HEK293 (cell line): ENCODE measurements at regions not wholly inside any gene's neighbourhood (a gene's known extent, or its start where the extent isn't known, plus 50 kb on each side); places are given as distances from the start of the nearest gene placed in this dataset.
"Not testable (repeated sequence)": the region's sequence is repeated elsewhere in the genome, so short reads cannot be mapped to it uniquely, and the experiment has no call there.

Experiments
- CTCF ChIA-PET: fragments of 350-600 bp; formaldehyde crosslinking; extraction: SDS; loops from one replicate; lab custom pipeline; 2021; ENCODE audit warnings: antibody characterized with exemption; lab: Yijun Ruan, JAX
- POLR2A ChIA-PET: fragments of 300-600 bp; formaldehyde crosslinking; extraction: SDS; loops from one replicate; lab custom pipeline; 2020; ENCODE audit warnings: antibody characterized with exemption, inconsistent platforms; lab: Yijun Ruan, JAX
- H3K27ac ChIP-seq: fragments of 200-500 bp; sonication (Bioruptor generic); 2 replicates; pipeline ENCODE4 v1.5.1; 2014; ENCODE audit warnings: low read depth, low read length, control low read depth, inconsistent platforms; ENCODE audit errors: extremely low read depth
- H3K36me3 ChIP-seq, 2 experiments: fragments of 200-500 bp in 1 of 2; sonication (Bioruptor generic) in 1 of 2; 1 replicate in 1 of 2; 2 replicates in 1 of 2; pipeline ENCODE4 v1.5.1; 2014 to 2017; ENCODE audit warnings: inconsistent platforms in 2 of 2, low read length in 2 of 2; ENCODE audit not compliant: control insufficient read depth in 2 of 2, insufficient read depth in 1 of 2
- H3K4me1 ChIP-seq: fragments of 200-500 bp; sonication (Bioruptor generic); 2 replicates; pipeline ENCODE4 v1.5.1; 2014; ENCODE audit warnings: mild to moderate bottlenecking, low read length, inconsistent platforms; ENCODE audit not compliant: control insufficient read depth, insufficient read depth
- H3K4me3 ChIP-seq: 2 replicates; pipeline ENCODE4 v1.5.1; 2011; ENCODE audit warnings: low read depth, mild to moderate bottlenecking, control low read depth, low read length, moderate library complexity
- H3K9me3 ChIP-seq: fragments of 200-500 bp; sonication (Bioruptor generic); 2 replicates; pipeline ENCODE4 v1.5.1; 2014; ENCODE audit warnings: low read depth, low read length, inconsistent platforms; ENCODE audit not compliant: control insufficient read depth, insufficient read depth
- GLI2 ChIP-seq: fragments of 450-650 bp; formaldehyde crosslinking; IDR thresholded peaks from 2 replicates; pipeline ENCODE4; 2017; ENCODE audit warnings: missing biosample characterization, missing genetic modification characterization, low read depth, borderline replicate concordance
- PATZ1 ChIP-seq: fragments of 450-650 bp; formaldehyde crosslinking; IDR thresholded peaks from 2 replicates; pipeline ENCODE4 v1.5.1; 2016; ENCODE audit warnings: missing biosample characterization, missing genetic modification characterization
- TSHZ1 ChIP-seq: fragments of 450-650 bp; formaldehyde crosslinking; IDR thresholded peaks from 2 replicates; pipeline ENCODE4 v1.5.1; 2016; ENCODE audit warnings: missing biosample characterization, missing genetic modification characterization, borderline replicate concordance
- ZBTB10 ChIP-seq: fragments of 450-650 bp; formaldehyde crosslinking; IDR thresholded peaks from 2 replicates; pipeline ENCODE4 v1.5.1; 2016; ENCODE audit warnings: missing biosample characterization, missing genetic modification characterization
- ZEB2 ChIP-seq: fragments of 450-650 bp; formaldehyde crosslinking; IDR thresholded peaks from 2 replicates; pipeline ENCODE4 v1.5.1; 2016; ENCODE audit warnings: missing biosample characterization, missing genetic modification characterization
- ZNF174 ChIP-seq: fragments of 450-650 bp; formaldehyde crosslinking; IDR thresholded peaks from 2 replicates; pipeline ENCODE4 v1.5.0; 2017; ENCODE audit warnings: missing biosample characterization, mild to moderate bottlenecking, missing genetic modification characterization
- ZNF202 ChIP-seq: fragments of 450-650 bp; formaldehyde crosslinking; IDR thresholded peaks from 2 replicates; pipeline ENCODE4 v1.5.1; 2016; ENCODE audit warnings: missing biosample characterization, missing genetic modification characterization, borderline replicate concordance
- ZNF311 ChIP-seq: fragments of 450-650 bp; formaldehyde crosslinking; IDR thresholded peaks from 2 replicates; pipeline ENCODE4 v1.5.1; 2017; ENCODE audit warnings: missing biosample characterization, missing genetic modification characterization, borderline replicate concordance
- ZNF488 ChIP-seq: fragments of 450-650 bp; formaldehyde crosslinking; IDR thresholded peaks from 2 replicates; pipeline ENCODE4 v1.5.1; 2016; ENCODE audit warnings: missing biosample characterization, missing genetic modification characterization
- ZNF510 ChIP-seq: fragments of 450-650 bp; formaldehyde crosslinking; IDR thresholded peaks from 2 replicates; pipeline ENCODE4 v1.5.1; 2018; ENCODE audit warnings: mild to moderate bottlenecking, missing genetic modification characterization, missing biosample characterization; ENCODE audit not compliant: insufficient replicate concordance
- ZNF558 ChIP-seq: fragments of 450-650 bp; formaldehyde crosslinking; IDR thresholded peaks from 2 replicates; pipeline ENCODE4 v1.5.1; 2016; ENCODE audit warnings: missing biosample characterization, missing genetic modification characterization
- ZNF677 ChIP-seq: fragments of 450-650 bp; IDR thresholded peaks from 2 replicates; pipeline ENCODE4 v1.5.0; 2018; ENCODE audit warnings: missing biosample characterization, mild to moderate bottlenecking, missing genetic modification characterization, moderate library complexity
- ZNF843 ChIP-seq: fragments of 450-650 bp; formaldehyde crosslinking; IDR thresholded peaks from 2 replicates; pipeline ENCODE4 v1.5.1; 2016; ENCODE audit warnings: missing biosample characterization, missing genetic modification characterization

- H3K4me3 ChIP-seq, result no peak overlapping the region
- H3K9me3 ChIP-seq, result no peaks in the 10 kb centered on the region
- H3K36me3 ChIP-seq, result no peaks in the 10 kb centered on the region
- CTCF ChIA-PET, result no interaction called here
- POLR2A ChIA-PET, result interaction anchor here (0.6 to 0.7 kb wide), 2 partner anchors 38 to 113 kb away, joined by 3 read pairs; no protein-coding TSS in a partner anchor
- H3K27ac ChIP-seq, result no peak overlapping the region
- TF ChIP-seq ZNF677 (tag by site-specific recombination), result no peak
- no peak for TF ChIP-seq GLI2 (tag by site-specific recombination)
- no peak for TF ChIP-seq ZNF202
- TF ChIP-seq ZNF174 (tag by site-specific recombination), result no peak
- no peak for TF ChIP-seq TSHZ1 (tag by site-specific recombination)
- TF ChIP-seq ZNF843 (tag by site-specific recombination), result no peak
- no peaks in the 10 kb centered on the region for H3K4me1 ChIP-seq
Observed at GRCh38 chr7:152501506-152501905, 65.7 kb upstream of the KMT2C start.

GRCh38 chr7:152499969-152500368 is 64.2 kb upstream of the KMT2C start:
- H3K4me3 ChIP-seq, H3K9me3 ChIP-seq, CTCF ChIA-PET, H3K36me3 ChIP-seq, POLR2A ChIA-PET, H3K27ac ChIP-seq, H3K4me1 ChIP-seq: not testable (repeated sequence)

GRCh38 chr7:152495867-152496266 is 60.1 kb upstream of the KMT2C start:
- H3K4me1 ChIP-seq, result no peaks in the 10 kb centered on the region
- H3K9me3 ChIP-seq, result no peaks in the 10 kb centered on the region
- H3K36me3 ChIP-seq, result no peaks in the 10 kb centered on the region
- POLR2A ChIA-PET, result no interaction called here
- no peak overlapping the region for H3K27ac ChIP-seq
- no peak overlapping the region for H3K4me3 ChIP-seq
- TF ChIP-seq ZNF558 (tag by site-specific recombination), result peak; percentile 98
- no peak for TF ChIP-seq ZNF311
- no peak for TF ChIP-seq ZNF510
- TF ChIP-seq PATZ1 (tag by site-specific recombination), result no peak
- no peak for TF ChIP-seq ZEB2 (tag by site-specific recombination)
- TF ChIP-seq ZBTB10 (tag by site-specific recombination), result no peak
- TF ChIP-seq ZNF488, result no peak
- CTCF ChIA-PET, result interaction anchor here (1.5 kb wide), 1 partner anchor 159 kb away, joined by 4 read pairs; no protein-coding TSS in a partner anchor
